ENCODE measurements at regions not wholly inside any gene's neighbourhood (a gene's known extent, or its start where the extent isn't known, plus 50 kb on each side); places are given as distances from the start of the nearest gene placed in this dataset.

DNA sequence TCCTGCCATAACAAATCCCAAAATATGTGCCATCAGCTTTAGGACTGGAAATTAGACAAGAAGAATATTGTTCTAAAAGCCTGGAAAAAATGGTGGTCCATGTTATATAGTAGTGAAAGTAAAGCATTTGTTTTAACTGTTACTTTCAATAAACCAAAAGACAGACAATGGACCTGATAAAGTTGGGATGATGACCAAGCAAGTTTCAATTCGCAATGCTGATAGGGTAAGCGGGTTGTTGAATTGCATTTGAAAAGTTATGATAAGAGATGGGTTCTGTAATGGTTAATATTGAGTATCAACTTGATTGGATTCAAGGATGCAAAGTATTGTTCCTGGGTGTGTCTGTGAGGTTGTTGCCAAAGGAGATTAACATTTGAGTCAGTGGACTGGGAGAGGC is 131.9 kb upstream of the ZC3H12C start:
- H3K4me3 ChIP-seq (ENCODE audit: control insufficient read depth in 2 of 3, extremely low read depth in 1 of 3, insufficient read depth in 2 of 3, low read depth in 1 of 3, low read length in 3 of 3) = no peak overlapping the region
- no peak overlapping the region for H2AFZ ChIP-seq (ENCODE audit: control insufficient read depth, low read length)
- no peak overlapping the region for H3K27ac ChIP-seq (ENCODE audit: control insufficient read depth, insufficient read depth, low read length)
- no peak overlapping the region for H3K4me2 ChIP-seq (ENCODE audit: control insufficient read depth, extremely low read depth, insufficient read depth, low read depth, low read length)
- FAIRE-seq = no peak
- no peaks in the 10 kb centered on the region for H4K20me1 ChIP-seq (ENCODE audit: control insufficient read depth, extremely low read depth, insufficient read depth, low read length)
- no peak for DNase-seq (ENCODE audit: low read depth, low spot score)
- no peaks in the 10 kb centered on the region for H3K36me3 ChIP-seq (ENCODE audit: control insufficient read depth in 2 of 2, extremely low read depth in 1 of 2, insufficient read depth in 2 of 2, low read length in 2 of 2)
- H3K27me3 ChIP-seq (ENCODE audit: control insufficient read depth, extremely low read depth, insufficient read depth, low read length) = no peaks in the 10 kb centered on the region
- H3K79me2 ChIP-seq (ENCODE audit: control insufficient read depth, insufficient read depth, low read length) = no peaks in the 10 kb centered on the region
- TF ChIP-seq CTCF (optimal IDR thresholded peaks at IDR 0.05 in 1 of 3, IDR thresholded peaks at IDR 0.05 in 1 of 3, conservative IDR thresholded peaks at IDR 0.05 in 1 of 3; ENCODE audit: extremely low read depth in 1 of 3, insufficient read depth in 2 of 3, low read length in 3 of 3) (no peak), EZH2 (IDR thresholded peaks at IDR 0.05; ENCODE audit: low read length) (no peak)
- no peaks in the 10 kb centered on the region for H3K4me1 ChIP-seq (ENCODE audit: control insufficient read depth, extremely low read depth, insufficient read depth, low read length)
- H3K9me1 ChIP-seq (ENCODE audit: control insufficient read depth, extremely low read depth, insufficient read depth, low read length) = no peaks in the 10 kb centered on the region
- no peaks in the 10 kb centered on the region for H3K9me3 ChIP-seq (ENCODE audit: control insufficient read depth, low read depth, low read length)
- no peak overlapping the region for H3K9ac ChIP-seq (ENCODE audit: control insufficient read depth, extremely low read depth, insufficient read depth, low read length)
- dilution Hi-C loops (cut with MboI; ENCODE audit: extremely low pct_ligation_motif_present, low sequenced_read_pairs) = no loop called here

GRCh38 chr11:109963101-109963500 is 130.1 kb upstream of the ZC3H12C start:
- Histone ChIP-seq H4K20me1 (ENCODE audit: control insufficient read depth, extremely low read depth, insufficient read depth, low read length) (no peaks in the 10 kb centered on the region), H3K36me3 (ENCODE audit: control insufficient read depth in 2 of 2, extremely low read depth in 1 of 2, insufficient read depth in 2 of 2, low read length in 2 of 2) (no peaks in the 10 kb centered on the region), H3K9me3 (ENCODE audit: control insufficient read depth, low read depth, low read length) (no peaks in the 10 kb centered on the region), H2AFZ (ENCODE audit: control insufficient read depth, low read length) (no peak overlapping the region), H3K27ac (ENCODE audit: control insufficient read depth, insufficient read depth, low read length) (no peak overlapping the region), H3K9ac (ENCODE audit: control insufficient read depth, extremely low read depth, insufficient read depth, low read length) (no peak overlapping the region), H3K27me3 (ENCODE audit: control insufficient read depth, extremely low read depth, insufficient read depth, low read length) (no peaks in the 10 kb centered on the region), H3K4me1 (ENCODE audit: control insufficient read depth, extremely low read depth, insufficient read depth, low read length) (no peaks in the 10 kb centered on the region), H3K79me2 (ENCODE audit: control insufficient read depth, insufficient read depth, low read length) (no peaks in the 10 kb centered on the region), H3K4me2 (ENCODE audit: control insufficient read depth, extremely low read depth, insufficient read depth, low read depth, low read length) (no peak overlapping the region), H3K4me3 (ENCODE audit: control insufficient read depth in 2 of 3, extremely low read depth in 1 of 3, insufficient read depth in 2 of 3, low read depth in 1 of 3, low read length in 3 of 3) (no peak overlapping the region), H3K9me1 (ENCODE audit: control insufficient read depth, extremely low read depth, insufficient read depth, low read length) (no peaks in the 10 kb centered on the region)
- no peak for DNase-seq (ENCODE audit: low read depth, low spot score)
- TF ChIP-seq CTCF (optimal IDR thresholded peaks at IDR 0.05 in 1 of 3, IDR thresholded peaks at IDR 0.05 in 1 of 3, conservative IDR thresholded peaks at IDR 0.05 in 1 of 3; ENCODE audit: extremely low read depth in 1 of 3, insufficient read depth in 2 of 3, low read length in 3 of 3) (no peak), EZH2 (IDR thresholded peaks at IDR 0.05; ENCODE audit: low read length) (no peak)
- dilution Hi-C loops (cut with MboI; ENCODE audit: extremely low pct_ligation_motif_present, low sequenced_read_pairs) = no loop called here
- no peak for FAIRE-seq
